GM23338 (cell line): ENCODE measurements at regions not wholly inside any gene's neighbourhood (a gene's known extent, or its start where the extent isn't known, plus 50 kb on each side); places are given as distances from the start of the nearest gene placed in this dataset.

Source experiments
- ATAC-seq: fragments of 200-7000 bp; cut with Tn5 transposase; 3 replicates; pipeline ENCODE4 v1.9.1; 2020
- DNase-seq: peaks from one replicate; pipeline ENCODE4 v3.0.0-alpha.2; 2015; ENCODE audit warnings: low spot score
- H2AFZ ChIP-seq: fragments of 200-600 bp; sonication (generic); 2 replicates; pipeline ENCODE4 v1.8.0; 2016; ENCODE audit warnings: antibody characterized with exemption, mild to moderate bottlenecking, moderate library complexity
- H3F3A ChIP-seq: fragments of 200-600 bp; sonication (generic); replicated peaks from 2 replicates; pipeline ENCODE4 v1.8.0; 2017; ENCODE audit warnings: antibody characterized with exemption, mixed run types, low read depth
- H3K27ac ChIP-seq: fragments of 200-600 bp; sonication (generic); 2 replicates; pipeline ENCODE4 v1.6.1; 2016; ENCODE audit warnings: low read depth
- H3K27me3 ChIP-seq: fragments of 200-600 bp; sonication (generic); 2 replicates; pipeline ENCODE4 v1.8.0; 2016; ENCODE audit warnings: mild to moderate bottlenecking, mixed run types, moderate library complexity; ENCODE audit not compliant: insufficient read depth
- H3K36me3 ChIP-seq: fragments of 200-600 bp; sonication (generic); 2 replicates; pipeline ENCODE4 v1.8.0; 2016; ENCODE audit warnings: mild to moderate bottlenecking; ENCODE audit not compliant: insufficient read depth
- H3K4me1 ChIP-seq: fragments of 200-600 bp; sonication (generic); 2 replicates; pipeline ENCODE4 v1.8.0; 2016; ENCODE audit warnings: mild to moderate bottlenecking, moderate library complexity; ENCODE audit not compliant: insufficient read depth
- H3K4me2 ChIP-seq: fragments of 200-600 bp; sonication (generic); 2 replicates; pipeline ENCODE4 v1.7.1; 2017; ENCODE audit warnings: mixed run types
- H3K4me3 ChIP-seq: fragments of 200-600 bp; sonication (generic); 2 replicates; pipeline ENCODE4 v1.6.1; 2016; ENCODE audit warnings: mixed run types
- H3K79me2 ChIP-seq: fragments of 200-600 bp; sonication (generic); replicated peaks from 2 replicates; pipeline ENCODE4 v1.8.0; 2017; ENCODE audit warnings: mild to moderate bottlenecking; ENCODE audit not compliant: insufficient read depth
- H3K9me2 ChIP-seq: fragments of 200-600 bp; sonication (generic); 2 replicates; pipeline ENCODE4 v1.8.0; 2017; ENCODE audit not compliant: insufficient read depth
- H4K20me1 ChIP-seq: fragments of 200-600 bp; sonication (generic); replicated peaks from 2 replicates; pipeline ENCODE4 v1.8.0; 2017; ENCODE audit warnings: mild to moderate bottlenecking; ENCODE audit not compliant: insufficient read depth
- H3K27ac Mint-ChIP-seq: 2 replicates; pipeline ENCODE4 v1.8.0; 2020; ENCODE audit warnings: inconsistent platforms, mild to moderate bottlenecking, moderate library complexity, mixed read lengths
- H3K27me3 Mint-ChIP-seq: 3 replicates; pipeline ENCODE4 v1.8.0; 2022; ENCODE audit warnings: low read depth, mild to moderate bottlenecking, moderate library complexity, mixed read lengths, inconsistent platforms; ENCODE audit not compliant: insufficient read depth, poor library complexity
- H3K36me3 Mint-ChIP-seq: 3 replicates; pipeline ENCODE4 v1.8.0; 2021; ENCODE audit warnings: low read depth, mild to moderate bottlenecking, inconsistent platforms, moderate library complexity, mixed read lengths
- H3K4me1 Mint-ChIP-seq: 3 replicates; pipeline ENCODE4 v1.8.0; 2020; ENCODE audit warnings: mild to moderate bottlenecking, inconsistent platforms, mixed read lengths
- H3K4me3 Mint-ChIP-seq: 3 replicates; pipeline ENCODE4 v1.8.0; 2021; ENCODE audit warnings: moderate library complexity, mild to moderate bottlenecking, inconsistent platforms, mixed read lengths
- H3K9me3 Mint-ChIP-seq: 3 replicates; pipeline ENCODE4 v1.8.0; 2020; ENCODE audit warnings: moderate library complexity, mild to moderate bottlenecking, inconsistent platforms, mixed read lengths
- CREB1 ChIP-seq: fragments of 250-450 bp; sonication (Bioruptor Pico); IDR thresholded peaks from 2 replicates; pipeline ENCODE4 v1.5.0; 2020; ENCODE audit warnings: low read depth, mild to moderate bottlenecking, moderate library complexity
- CTCF ChIP-seq, 2 experiments: fragments of 200-600 bp in 1 of 2; sonication (generic) in 1 of 2; conservative IDR thresholded peaks; 2 replicates each; pipeline versions ENCODE4 v1.5.1 to v1.6.1; 2016 to 2017; ENCODE audit warnings: antibody characterized with exemption in 2 of 2, low read depth in 2 of 2, mild to moderate bottlenecking in 2 of 2, moderate library complexity in 1 of 2
- EZH2 ChIP-seq: fragments of 200-600 bp; sonication (generic); IDR thresholded peaks from one replicate; pipeline ENCODE4 v1.8.0; 2017; ENCODE audit warnings: antibody characterized with exemption, mild to moderate bottlenecking, low read depth; ENCODE audit not compliant: unreplicated experiment
- JUNB ChIP-seq: IDR thresholded peaks from one replicate; pipeline ENCODE4 v1.6.1; 2016; ENCODE audit warnings: antibody characterized with exemption; ENCODE audit not compliant: unreplicated experiment
- NANOG ChIP-seq: IDR thresholded peaks from 2 replicates; pipeline ENCODE4 v1.6.1; 2016; ENCODE audit warnings: antibody characterized with exemption, borderline replicate concordance
- POLR2AphosphoS5 ChIP-seq: IDR thresholded peaks from 2 replicates; pipeline ENCODE4 v1.6.1; 2016; ENCODE audit warnings: antibody characterized with exemption, low read depth
- ZNF114 ChIP-seq: fragments of 250-450 bp; sonication (Bioruptor Pico); IDR thresholded peaks from 2 replicates; pipeline ENCODE4 v1.5.0; 2020; ENCODE audit warnings: mild to moderate bottlenecking, moderate library complexity
- ZNF331 ChIP-seq: fragments of 250-450 bp; sonication (Bioruptor Pico); IDR thresholded peaks from 2 replicates; pipeline ENCODE4 v1.5.0; 2020; ENCODE audit warnings: low read depth, mild to moderate bottlenecking, moderate library complexity
- ZNF462 ChIP-seq: fragments of 250-450 bp; sonication (Bioruptor Pico); IDR thresholded peaks from 2 replicates; pipeline ENCODE4 v1.5.0; 2020; ENCODE audit warnings: mild to moderate bottlenecking, moderate library complexity
- TF ChIP-seq, protein P1 (sequence below): IDR thresholded peaks from one replicate; pipeline ENCODE4 v1.6.1; 2018; ENCODE audit warnings: antibody characterized with exemption; ENCODE audit not compliant: unreplicated experiment

GRCh38 chr19:22545751-22546150 is 88.4 kb upstream of the ZNF492 start:
- H3K27ac ChIP-seq = no peak overlapping the region
- Mint-ChIP-seq H3K9me3 (peaks cover 96% of the 10 kb centered on the region), H3K27ac (no peak overlapping the region), H3K36me3 (peaks cover 57% of the 10 kb centered on the region), H3K27me3 (peaks cover 8% of the 10 kb centered on the region), H3K4me3 (no peak overlapping the region), H3K4me1 (no peaks in the 10 kb centered on the region)
- no peak overlapping the region for H3K4me3 ChIP-seq
- 0 out of 2 replicates have a peak, but pooled peaks cover 5% of the 10 kb centered on the region for H3K36me3 ChIP-seq
- H3K27me3 ChIP-seq = no peaks in the 10 kb centered on the region
- peak; percentile 67 for DNase-seq
- no peak for ATAC-seq
- no peaks in the 10 kb centered on the region for H4K20me1 ChIP-seq
- H3K4me1 ChIP-seq = no peaks in the 10 kb centered on the region
- TF ChIP-seq CTCF (conservative IDR thresholded peaks at IDR 0.05; ENCODE audit: low read depth in 2 of 2) (peak; percentile 68), EZH2 (no peak)
- H3K79me2 ChIP-seq = no peaks in the 10 kb centered on the region
- H3K9me2 ChIP-seq = no peaks in the 10 kb centered on the region
- H3F3A ChIP-seq = no peaks in the 10 kb centered on the region
- no peak overlapping the region for H3K4me2 ChIP-seq
- H2AFZ ChIP-seq = no peak overlapping the region

DNA sequence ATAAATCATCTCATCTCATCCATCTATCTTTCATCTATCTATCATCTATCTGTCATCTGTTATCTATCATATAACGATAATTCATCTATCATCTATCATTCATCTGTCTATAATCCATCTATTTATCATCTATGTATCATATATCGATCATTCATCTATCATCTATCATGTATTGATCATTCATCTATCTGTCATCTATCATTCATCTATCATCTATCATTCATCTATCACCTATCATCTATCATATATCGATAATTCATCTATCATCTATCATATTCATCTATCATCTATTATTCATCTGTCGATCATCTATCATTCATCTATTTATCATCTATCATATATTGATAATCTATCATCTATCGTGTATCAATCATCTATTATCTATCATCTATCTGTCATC is 100.4 kb upstream of the ZNF492 start:
- H3K9me2 ChIP-seq = no peaks in the 10 kb centered on the region
- no peak overlapping the region for H3K4me3 ChIP-seq
- no peaks in the 10 kb centered on the region for H3K4me1 ChIP-seq
- H2AFZ ChIP-seq = no peak overlapping the region
- H3K36me3 Mint-ChIP-seq = peaks cover 35% of the 10 kb centered on the region
- ATAC-seq (no peak), DNase-seq (no peak)
- H3K27ac ChIP-seq = no peak overlapping the region
- H3K27ac Mint-ChIP-seq = no peak overlapping the region
- H3K4me1 Mint-ChIP-seq = no peaks in the 10 kb centered on the region
- peaks cover 7% of the 10 kb centered on the region for H3K36me3 ChIP-seq
- H3K27me3 ChIP-seq = no peaks in the 10 kb centered on the region
- H4K20me1 ChIP-seq = no peaks in the 10 kb centered on the region
- H3K4me3 Mint-ChIP-seq = no peak overlapping the region
- no peak overlapping the region for H3K4me2 ChIP-seq
- no peaks in the 10 kb centered on the region for H3K27me3 Mint-ChIP-seq
- H3F3A ChIP-seq = no peaks in the 10 kb centered on the region
- H3K9me3 Mint-ChIP-seq = peaks cover 94% of the 10 kb centered on the region
- H3K79me2 ChIP-seq = no peaks in the 10 kb centered on the region
- TF ChIP-seq ZNF114 (no peak), CREB1 (no peak), POLR2AphosphoS5 (no peak), NANOG (no peak), ZNF331 (CRISPR knock-in tag) (no peak), ZNF462 (CRISPR knock-in tag) (no peak), JUNB (no peak)
- TF ChIP-seq, protein P1, sequence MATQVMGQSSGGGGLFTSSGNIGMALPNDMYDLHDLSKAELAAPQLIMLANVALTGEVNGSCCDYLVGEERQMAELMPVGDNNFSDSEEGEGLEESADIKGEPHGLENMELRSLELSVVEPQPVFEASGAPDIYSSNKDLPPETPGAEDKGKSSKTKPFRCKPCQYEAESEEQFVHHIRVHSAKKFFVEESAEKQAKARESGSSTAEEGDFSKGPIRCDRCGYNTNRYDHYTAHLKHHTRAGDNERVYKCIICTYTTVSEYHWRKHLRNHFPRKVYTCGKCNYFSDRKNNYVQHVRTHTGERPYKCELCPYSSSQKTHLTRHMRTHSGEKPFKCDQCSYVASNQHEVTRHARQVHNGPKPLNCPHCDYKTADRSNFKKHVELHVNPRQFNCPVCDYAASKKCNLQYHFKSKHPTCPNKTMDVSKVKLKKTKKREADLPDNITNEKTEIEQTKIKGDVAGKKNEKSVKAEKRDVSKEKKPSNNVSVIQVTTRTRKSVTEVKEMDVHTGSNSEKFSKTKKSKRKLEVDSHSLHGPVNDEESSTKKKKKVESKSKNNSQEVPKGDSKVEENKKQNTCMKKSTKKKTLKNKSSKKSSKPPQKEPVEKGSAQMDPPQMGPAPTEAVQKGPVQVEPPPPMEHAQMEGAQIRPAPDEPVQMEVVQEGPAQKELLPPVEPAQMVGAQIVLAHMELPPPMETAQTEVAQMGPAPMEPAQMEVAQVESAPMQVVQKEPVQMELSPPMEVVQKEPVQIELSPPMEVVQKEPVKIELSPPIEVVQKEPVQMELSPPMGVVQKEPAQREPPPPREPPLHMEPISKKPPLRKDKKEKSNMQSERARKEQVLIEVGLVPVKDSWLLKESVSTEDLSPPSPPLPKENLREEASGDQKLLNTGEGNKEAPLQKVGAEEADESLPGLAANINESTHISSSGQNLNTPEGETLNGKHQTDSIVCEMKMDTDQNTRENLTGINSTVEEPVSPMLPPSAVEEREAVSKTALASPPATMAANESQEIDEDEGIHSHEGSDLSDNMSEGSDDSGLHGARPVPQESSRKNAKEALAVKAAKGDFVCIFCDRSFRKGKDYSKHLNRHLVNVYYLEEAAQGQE = no peak
